ENCODE measurements at regions not wholly inside any gene's neighbourhood (a gene's known extent, or its start where the extent isn't known, plus 50 kb on each side); places are given as distances from the start of the nearest gene placed in this dataset.

- Histone ChIP-seq H3K4me1 (ENCODE audit: insufficient read depth, low read length) (no peaks in the 10 kb centered on the region), H3K9me3 (ENCODE audit: low read length) (no peaks in the 10 kb centered on the region), H3K79me2 (ENCODE audit: insufficient read depth, low read length) (no peaks in the 10 kb centered on the region), H3K36me3 (replicated peaks in 1 of 2; ENCODE audit: control insufficient read depth in 1 of 2, insufficient read depth in 2 of 2, low read length in 2 of 2) (no peaks in the 10 kb centered on the region), H4K20me1 (ENCODE audit: insufficient read depth, low read length) (no peaks in the 10 kb centered on the region), H3K27ac (ENCODE audit: extremely low read length, insufficient read depth, low read length) (no peak overlapping the region), H2AFZ (ENCODE audit: low read length) (no peak overlapping the region), H3K4me2 (ENCODE audit: low read depth, low read length) (no peak overlapping the region), H3K27me3 (ENCODE audit: control insufficient read depth in 1 of 2, insufficient read depth in 2 of 2, low read length in 2 of 2) (no peaks in the 10 kb centered on the region), H3K4me3 (replicated peaks in 1 of 3; ENCODE audit: insufficient read depth in 1 of 3, low read depth in 2 of 3, low read length in 3 of 3) (no peak overlapping the region), H3K9ac (ENCODE audit: insufficient read depth, low read depth, low read length) (no peak overlapping the region)
- in situ Hi-C loops (cut with HindIII; ENCODE audit: extremely low pct_ligation_motif_present, low pct_unique_long_range_greater_than_20kb) = no loop called here
- no TSS peak for BruUV-seq (replicated peaks)
- DNase-seq (ENCODE audit: low spot score) = no peak
- no peak for ATAC-seq
- WGBS (ENCODE audit: low lambda C conversion rate) = 4% methylated on average over 2 of the region's 2 CpGs
- POLR2A ChIA-PET = no interaction called here
- FAIRE-seq = no peak
- CTCF ChIA-PET (ENCODE audit: low intra/inter-chr PET ratio, low total read pairs) = no interaction called here
- intact Hi-C loops (cut with micrococcal nuclease; ENCODE audit: unreplicated experiment) = no loop called here
- TF ChIP-seq ZFP82 (CRISPR knock-in tag; IDR thresholded peaks at IDR 0.05; ENCODE audit: borderline replicate concordance) (no peak), ZNF687 (CRISPR knock-in tag; IDR thresholded peaks at IDR 0.05) (no peak), HIVEP1 (CRISPR knock-in tag; IDR thresholded peaks at IDR 0.05) (no peak), PHF5A (CRISPR knock-in tag; IDR thresholded peaks at IDR 0.05; ENCODE audit: low read depth, unreplicated experiment) (no peak), ZNF792 (CRISPR knock-in tag; IDR thresholded peaks at IDR 0.05) (no peak), SYNCRIP (IDR thresholded peaks at IDR 0.05; ENCODE audit: insufficient read depth, low read depth, low read length) (no peak), UBTF (CRISPR knock-in tag; IDR thresholded peaks at IDR 0.05) (no peak), ZNF564 (CRISPR knock-in tag; IDR thresholded peaks at IDR 0.05) (no peak), ZNF432 (CRISPR knock-in tag; IDR thresholded peaks at IDR 0.05; ENCODE audit: borderline replicate concordance) (no peak), ZNF720 (CRISPR knock-in tag; IDR thresholded peaks at IDR 0.05) (no peak), NFE2 (CRISPR knock-in tag; IDR thresholded peaks at IDR 0.05) (no peak), ZNF30 (CRISPR knock-in tag; IDR thresholded peaks at IDR 0.05) (no peak), KLF12 (CRISPR knock-in tag; IDR thresholded peaks at IDR 0.05; ENCODE audit: borderline replicate concordance) (no peak), RBAK (CRISPR knock-in tag; IDR thresholded peaks at IDR 0.05) (no peak)
These were observed 422.1 kb downstream of the GJA1 start for GRCh38 chr6:121857551-121857950.
